ENCODE measurements at regions not wholly inside any gene's neighbourhood (a gene's known extent, or its start where the extent isn't known, plus 50 kb on each side); places are given as distances from the start of the nearest gene placed in this dataset.

DNA sequence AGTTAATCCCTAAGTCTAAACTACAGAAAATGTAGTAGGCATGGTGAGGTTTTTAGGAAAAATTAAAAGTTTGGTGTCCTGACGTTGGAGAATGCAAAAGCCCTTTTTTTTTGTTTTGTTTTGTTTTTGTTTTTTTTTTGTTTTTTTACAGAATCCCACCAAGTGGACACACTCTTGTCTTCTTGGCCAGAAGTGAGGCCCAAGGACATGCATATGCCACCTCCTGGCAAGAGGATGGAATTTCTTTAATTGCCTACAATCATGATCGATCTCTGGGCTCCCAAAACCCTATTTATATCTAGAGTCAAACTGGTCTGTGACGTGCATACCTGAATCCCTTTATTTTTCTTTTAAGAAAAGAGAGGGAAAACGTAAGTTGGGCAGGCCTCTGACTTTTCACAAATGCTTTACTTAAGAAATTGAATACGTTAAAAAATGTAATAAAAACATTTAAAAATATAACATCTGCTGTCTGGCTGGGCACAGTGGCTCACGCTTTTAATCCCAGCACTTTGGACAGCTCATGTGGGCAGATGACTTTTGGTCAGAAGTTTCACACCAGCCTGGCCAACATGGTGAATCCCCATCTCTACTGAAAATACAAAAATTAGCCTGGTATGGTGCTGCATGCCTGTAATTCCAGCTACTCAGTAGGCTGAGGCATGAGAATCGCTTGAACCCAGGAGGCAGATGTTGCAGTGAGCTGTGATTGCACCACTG lies 502.7 kb downstream of the CBLN2 start:
- Mint-ChIP-seq H3K27me3 (ENCODE audit: low read depth) (no peaks in the 10 kb centered on the region), H3K4me1 (peaks cover 11% of the 10 kb centered on the region), H3K4me3 (no peak overlapping the region), H3K9me3 (no peaks in the 10 kb centered on the region), H3K36me3 (no peaks in the 10 kb centered on the region), H3K27ac (no peak overlapping the region)
- ATAC-seq (peak; percentile 38; the same call in 1 of the 2 replicates), DNase-seq (ENCODE audit: low spot score) (no peak)
- TF ChIP-seq ERG (CRISPR knock-in tag; IDR thresholded peaks at IDR 0.05) (no peak), USF2 (CRISPR knock-in tag; IDR thresholded peaks at IDR 0.05) (no peak), MXD4 (CRISPR knock-in tag; IDR thresholded peaks at IDR 0.05; ENCODE audit: borderline replicate concordance) (no peak), ZNF671 (CRISPR knock-in tag; IDR thresholded peaks at IDR 0.05) (no peak), SMAD3 (CRISPR knock-in tag; IDR thresholded peaks at IDR 0.05; ENCODE audit: borderline replicate concordance) (no peak), FOXK1 (CRISPR knock-in tag; IDR thresholded peaks at IDR 0.05) (no peak), E2F5 (CRISPR knock-in tag; IDR thresholded peaks at IDR 0.05) (no peak), ZSCAN18 (CRISPR knock-in tag; IDR thresholded peaks at IDR 0.05) (no peak), TEAD4 (CRISPR knock-in tag; IDR thresholded peaks at IDR 0.05) (no peak), ZNF138 (CRISPR knock-in tag; conservative IDR thresholded peaks at IDR 0.05) (no peak), ETV6 (CRISPR knock-in tag; IDR thresholded peaks at IDR 0.05) (no peak), ZNF416 (CRISPR knock-in tag; IDR thresholded peaks at IDR 0.05) (no peak), SP1 (CRISPR knock-in tag; conservative IDR thresholded peaks at IDR 0.05) (no peak), ZNF532 (CRISPR knock-in tag; IDR thresholded peaks at IDR 0.05; ENCODE audit: borderline replicate concordance) (no peak), ZNF219 (CRISPR knock-in tag; IDR thresholded peaks at IDR 0.05; ENCODE audit: borderline replicate concordance) (no peak), ATF1 (CRISPR knock-in tag; IDR thresholded peaks at IDR 0.05) (no peak), NFYB (CRISPR knock-in tag; conservative IDR thresholded peaks at IDR 0.05; ENCODE audit: low read depth) (no peak), ZNF317 (CRISPR knock-in tag; IDR thresholded peaks at IDR 0.05; ENCODE audit: borderline replicate concordance, low read depth) (no peak)
- TF ChIP-seq, protein P1, sequence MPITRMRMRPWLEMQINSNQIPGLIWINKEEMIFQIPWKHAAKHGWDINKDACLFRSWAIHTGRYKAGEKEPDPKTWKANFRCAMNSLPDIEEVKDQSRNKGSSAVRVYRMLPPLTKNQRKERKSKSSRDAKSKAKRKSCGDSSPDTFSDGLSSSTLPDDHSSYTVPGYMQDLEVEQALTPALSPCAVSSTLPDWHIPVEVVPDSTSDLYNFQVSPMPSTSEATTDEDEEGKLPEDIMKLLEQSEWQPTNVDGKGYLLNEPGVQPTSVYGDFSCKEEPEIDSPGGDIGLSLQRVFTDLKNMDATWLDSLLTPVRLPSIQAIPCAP (CRISPR knock-in tag; IDR thresholded peaks at IDR 0.05): no peak
- TF ChIP-seq, protein P2, sequence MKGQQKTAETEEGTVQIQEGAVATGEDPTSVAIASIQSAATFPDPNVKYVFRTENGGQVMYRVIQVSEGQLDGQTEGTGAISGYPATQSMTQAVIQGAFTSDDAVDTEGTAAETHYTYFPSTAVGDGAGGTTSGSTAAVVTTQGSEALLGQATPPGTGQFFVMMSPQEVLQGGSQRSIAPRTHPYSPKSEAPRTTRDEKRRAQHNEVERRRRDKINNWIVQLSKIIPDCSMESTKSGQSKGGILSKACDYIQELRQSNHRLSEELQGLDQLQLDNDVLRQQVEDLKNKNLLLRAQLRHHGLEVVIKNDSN (CRISPR knock-in tag; IDR thresholded peaks at IDR 0.05): no peak
- POLR2A ChIA-PET: no interaction called here
- CTCF ChIA-PET: no interaction called here
